GM12874 (cell line): ENCODE measurements at regions not wholly inside any gene's neighbourhood (a gene's known extent, or its start where the extent isn't known, plus 50 kb on each side); places are given as distances from the start of the nearest gene placed in this dataset.

ENCODE experiments used
- CTCF ChIP-seq: IDR thresholded peaks from 2 replicates; pipeline ENCODE4 v1.5.1; 2011; ENCODE audit warnings: low read depth, mild to moderate bottlenecking, control low read depth, low read length, moderate library complexity; ENCODE audit not compliant: insufficient read depth

DNA sequence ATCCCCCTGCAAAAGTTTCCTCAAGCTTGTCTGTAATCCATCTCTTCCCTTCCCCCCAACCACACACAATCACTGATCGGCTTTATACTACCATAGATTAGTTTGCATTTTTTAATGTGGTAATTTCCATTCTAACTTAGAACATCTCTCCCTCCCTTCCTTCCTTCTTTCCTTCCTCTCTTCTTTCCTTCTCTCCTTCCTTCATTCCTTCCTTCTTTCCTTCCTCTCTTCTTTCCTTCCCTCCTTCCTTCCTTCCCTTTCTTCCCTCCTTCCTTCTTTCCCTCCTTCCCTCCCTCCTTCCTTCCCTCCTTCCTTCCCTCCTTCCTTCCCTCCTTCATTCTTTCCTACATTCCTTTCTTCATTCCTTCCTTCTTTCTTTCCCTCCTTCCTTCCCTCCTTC is 166.2 kb upstream of the MSX2 start:
- no peak for TF ChIP-seq CTCF

- TF ChIP-seq CTCF: no peak
Observed at GRCh38 chr5:174559141-174559540, 165.2 kb upstream of the MSX2 start.

GRCh38 chr5:174559566-174560090 is 164.8 kb upstream of the MSX2 start:
- TF ChIP-seq CTCF: no peak

DNA sequence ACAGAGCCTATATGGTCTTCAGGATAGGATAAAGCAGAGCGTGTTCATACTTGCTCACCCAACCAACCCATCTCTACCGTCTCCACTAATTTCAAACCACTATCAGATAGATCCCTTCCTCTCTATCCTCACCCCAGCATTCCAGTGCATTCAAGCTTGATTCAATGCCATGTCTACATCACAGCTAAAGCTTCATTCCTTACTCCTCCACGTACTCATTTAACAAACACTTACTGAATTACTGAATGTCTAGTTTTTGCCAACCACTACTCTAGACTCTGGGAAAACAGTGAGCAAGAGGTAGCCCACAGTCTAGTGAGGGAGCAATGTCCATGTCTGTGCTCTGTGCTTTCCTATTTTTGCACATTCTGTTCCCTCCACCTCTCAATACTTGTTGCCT is 163.5 kb upstream of the MSX2 start:
- TF ChIP-seq CTCF: no peak

GRCh38 chr5:174563899-174564298 is 160.5 kb upstream of the MSX2 start:
- no peak for TF ChIP-seq CTCF

- TF ChIP-seq CTCF: no peak
Observed at GRCh38 chr5:174567506-174568141, 156.8 kb upstream of the MSX2 start.

DNA sequence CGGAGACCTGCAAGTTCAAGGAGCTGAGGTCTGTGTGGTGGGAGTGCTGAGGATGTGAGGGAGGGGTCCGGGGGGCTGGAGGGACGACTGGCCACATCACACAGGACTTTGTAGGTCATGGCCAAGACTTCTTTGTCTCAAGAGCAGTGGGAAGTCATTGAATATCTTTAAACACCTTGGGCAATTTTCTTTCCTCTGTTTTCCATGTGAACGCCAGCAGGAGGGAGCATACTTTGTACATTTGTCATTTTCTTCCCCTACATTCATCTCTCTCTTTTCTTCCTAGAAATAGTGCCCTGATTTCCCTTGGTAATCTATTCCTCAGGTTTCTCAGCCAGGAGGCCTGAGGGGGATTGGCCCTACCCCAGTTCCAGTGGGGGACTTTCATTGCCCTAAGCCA is 153.7 kb upstream of the MSX2 start:
- TF ChIP-seq CTCF: no peak
